ENCODE measurements at regions not wholly inside any gene's neighbourhood (a gene's known extent, or its start where the extent isn't known, plus 50 kb on each side); places are given as distances from the start of the nearest gene placed in this dataset.

- Histone ChIP-seq H3K4me3 (ENCODE audit: insufficient read depth, low read length, poor library complexity, severe bottlenecking) (no peak overlapping the region), H3K27ac (ENCODE audit: low read depth, low read length) (no peak overlapping the region), H2AFZ (ENCODE audit: low read depth, low read length, severe bottlenecking) (no peak overlapping the region), H3F3A (ENCODE audit: insufficient read depth) (no peaks in the 10 kb centered on the region), H3K4me2 (ENCODE audit: low read depth, low read length, poor library complexity, severe bottlenecking) (no peak overlapping the region), H3K9me2 (replicated peaks; ENCODE audit: insufficient read depth, low read length) (no peaks in the 10 kb centered on the region), H3K79me2 (ENCODE audit: insufficient read depth, low read length) (no peaks in the 10 kb centered on the region), H3K27me3 (ENCODE audit: low read length) (no peaks in the 10 kb centered on the region), H3K36me3 (ENCODE audit: low read length) (no peaks in the 10 kb centered on the region), H3K9me3 (ENCODE audit: insufficient read depth, low read length) (no peaks in the 10 kb centered on the region), H3K9ac (ENCODE audit: low read length) (no peak overlapping the region), H4K20me1 (ENCODE audit: low read depth, low read length) (no peaks in the 10 kb centered on the region)
- TF ChIP-seq CTCF (IDR thresholded peaks at IDR 0.05; ENCODE audit: insufficient read depth, low read length, poor library complexity, severe bottlenecking) = no peak
- TF ChIP-seq EZH2phosphoT487 (conservative IDR thresholded peaks at IDR 0.05; ENCODE audit: low read length) = no peak
Measured at GRCh38 chr2:128388499-128388941, 69.9 kb upstream of the HS6ST1 start.

GRCh38 chr2:128389388-128390086, 70.9 kb upstream of the HS6ST1 start:
- Histone ChIP-seq H3K4me2 (ENCODE audit: low read depth, low read length, poor library complexity, severe bottlenecking) (no peak overlapping the region), H3K79me2 (ENCODE audit: insufficient read depth, low read length) (no peaks in the 10 kb centered on the region), H3K4me3 (ENCODE audit: insufficient read depth, low read length, poor library complexity, severe bottlenecking) (no peak overlapping the region), H3K36me3 (ENCODE audit: low read length) (no peaks in the 10 kb centered on the region), H3K9me3 (ENCODE audit: insufficient read depth, low read length) (no peaks in the 10 kb centered on the region), H3K9ac (ENCODE audit: low read length) (no peak overlapping the region), H3K9me2 (replicated peaks; ENCODE audit: insufficient read depth, low read length) (no peaks in the 10 kb centered on the region), H4K20me1 (ENCODE audit: low read depth, low read length) (no peaks in the 10 kb centered on the region), H2AFZ (ENCODE audit: low read depth, low read length, severe bottlenecking) (no peak overlapping the region), H3K27ac (ENCODE audit: low read depth, low read length) (no peak overlapping the region), H3F3A (ENCODE audit: insufficient read depth) (no peaks in the 10 kb centered on the region), H3K27me3 (ENCODE audit: low read length) (no peaks in the 10 kb centered on the region)
- TF ChIP-seq EZH2phosphoT487 (conservative IDR thresholded peaks at IDR 0.05; ENCODE audit: low read length) (no peak), CTCF (IDR thresholded peaks at IDR 0.05; ENCODE audit: insufficient read depth, low read length, poor library complexity, severe bottlenecking) (no peak)

- Histone ChIP-seq H4K20me1 (ENCODE audit: low read depth, low read length) (no peaks in the 10 kb centered on the region), H3K9me3 (ENCODE audit: insufficient read depth, low read length) (no peaks in the 10 kb centered on the region), H3K9me2 (replicated peaks; ENCODE audit: insufficient read depth, low read length) (no peaks in the 10 kb centered on the region), H3K9ac (ENCODE audit: low read length) (no peak overlapping the region), H3K36me3 (ENCODE audit: low read length) (no peaks in the 10 kb centered on the region), H3K79me2 (ENCODE audit: insufficient read depth, low read length) (no peaks in the 10 kb centered on the region), H3K27ac (ENCODE audit: low read depth, low read length) (no peak overlapping the region), H3K4me3 (ENCODE audit: insufficient read depth, low read length, poor library complexity, severe bottlenecking) (no peak overlapping the region), H3K4me2 (ENCODE audit: low read depth, low read length, poor library complexity, severe bottlenecking) (no peak overlapping the region), H3K27me3 (ENCODE audit: low read length) (no peaks in the 10 kb centered on the region), H2AFZ (ENCODE audit: low read depth, low read length, severe bottlenecking) (no peak overlapping the region), H3F3A (ENCODE audit: insufficient read depth) (no peaks in the 10 kb centered on the region)
- TF ChIP-seq CTCF (IDR thresholded peaks at IDR 0.05; ENCODE audit: insufficient read depth, low read length, poor library complexity, severe bottlenecking) = no peak
- no peak for TF ChIP-seq EZH2phosphoT487 (conservative IDR thresholded peaks at IDR 0.05; ENCODE audit: low read length)
Measured at GRCh38 chr2:128390256-128390990, 71.8 kb upstream of the HS6ST1 start.
